Lower leg skin (tissue), 3 donors: ENCODE measurements at regions not wholly inside any gene's neighbourhood (a gene's known extent, or its start where the extent isn't known, plus 50 kb on each side); places are given as distances from the start of the nearest gene placed in this dataset.

Experiments used
- CTCF ChIP-seq, 3 donors: fragments of 450-650 bp; IDR thresholded peaks; one replicate each; pipeline ENCODE4 v1.5.1; 2016; ENCODE audit warnings: antibody characterized with exemption in 3 of 3, mild to moderate bottlenecking in 3 of 3, moderate library complexity in 2 of 3
- POLR2A ChIP-seq, 2 donors: fragments of 450-650 bp; IDR thresholded peaks; one replicate each; pipeline ENCODE4 v1.6.1; 2016 to 2017; ENCODE audit warnings: antibody characterized with exemption in 2 of 2, mild to moderate bottlenecking in 1 of 2, moderate library complexity in 1 of 2

GRCh38 chr6:1055015-1055921, 256.6 kb upstream of the FOXQ1 start:
- TF ChIP-seq CTCF (IDR thresholded peaks at IDR 0.05), result no peak
- TF ChIP-seq POLR2A (IDR thresholded peaks at IDR 0.05), result no peak
